Fibroblast of villous mesenchyme (primary cell): ENCODE measurements at regions not wholly inside any gene's neighbourhood (a gene's known extent, or its start where the extent isn't known, plus 50 kb on each side); places are given as distances from the start of the nearest gene placed in this dataset.

Source experiments
- DNase-seq: peaks from one replicate; pipeline ENCODE4 v3.0.0-alpha.2; 2010; ENCODE audit warnings: low read depth
- H3K4me3 ChIP-seq: 2 replicates; pipeline ENCODE4 v1.5.1; 2011; ENCODE audit warnings: low read depth, mild to moderate bottlenecking, low read length
- CTCF ChIP-seq: IDR thresholded peaks from 2 replicates; pipeline ENCODE4 v1.5.1; 2012; ENCODE audit warnings: low read depth, mild to moderate bottlenecking, low read length; ENCODE audit not compliant: insufficient read depth

- no peak for TF ChIP-seq CTCF
- H3K4me3 ChIP-seq: no peak overlapping the region
- DNase-seq: no peak
Measured at GRCh38 chr3:66863205-66864111, 134.6 kb upstream of the KBTBD8 start.

- no peak for DNase-seq
- TF ChIP-seq CTCF: no peak
- H3K4me3 ChIP-seq: no peak overlapping the region
Measured at GRCh38 chr3:66884659-66885058, 113.4 kb upstream of the KBTBD8 start.

GRCh38 chr3:66885326-66886000, 112.6 kb upstream of the KBTBD8 start:
- DNase-seq: peak; percentile 24
- no peak overlapping the region for H3K4me3 ChIP-seq
- no peak for TF ChIP-seq CTCF

GRCh38 chr3:66889750-66890494, 108.2 kb upstream of the KBTBD8 start:
- no peak for DNase-seq
- no peak overlapping the region for H3K4me3 ChIP-seq
- no peak for TF ChIP-seq CTCF

- DNase-seq: no peak
- no peak for TF ChIP-seq CTCF
Measured at GRCh38 chr3:66898155-66898554, 100.0 kb upstream of the KBTBD8 start.

GRCh38 chr3:66904336-66904735, 93.8 kb upstream of the KBTBD8 start:
- no peak for TF ChIP-seq CTCF
- DNase-seq: no peak
- no peak overlapping the region for H3K4me3 ChIP-seq

More at GRCh38 chr3:66898155-66898554, 100.0 kb upstream of the KBTBD8 start:
- no peak overlapping the region for H3K4me3 ChIP-seq
